Pancreas (tissue), 10 donors: ENCODE measurements at regions not wholly inside any gene's neighbourhood (a gene's known extent, or its start where the extent isn't known, plus 50 kb on each side); places are given as distances from the start of the nearest gene placed in this dataset.

Experiments
- ATAC-seq, 4 donors: fragments of 200-7000 bp; cut with Tn5 transposase; one replicate each; pipeline versions ENCODE4 v1.8.0 to v1.9.1; 2020; ENCODE audit warnings: mild to moderate bottlenecking in 4 of 4, moderate library complexity in 4 of 4
- DNase-seq, 6 donors: peaks; one replicate each; pipeline ENCODE4 v3.0.0-alpha.2; 2020
- FAIRE-seq: peaks from 2 replicates; lab custom pipeline; 2012; peaks lifted over from hg19 to GRCh38; lab: Jason Lieb, UNC
- H3K27ac ChIP-seq, 4 donors: fragments of 200-600 bp; sonication (generic); 1 replicate in 3 of 4; 2 replicates in 1 of 4; pipeline versions ENCODE4 v1.5.0 to v1.8.0; 2020
- H3K27me3 ChIP-seq, 4 donors: fragments of 200-600 bp; one replicate each; pipeline ENCODE4 v1.8.0; 2021
- H3K36me3 ChIP-seq, 3 donors: fragments of 200-600 bp; sonication (generic) in 1 of 3; one replicate each; pipeline versions ENCODE4 v1.5.0 to v1.8.0; 2020 to 2021
- H3K4me1 ChIP-seq, 3 donors: fragments of 200-600 bp; one replicate each; pipeline ENCODE4 v1.8.0; 2021
- H3K4me3 ChIP-seq, 4 donors: fragments of 200-600 bp; sonication (generic) in 2 of 4; one replicate each; pipeline versions ENCODE4 v1.5.0 to v1.8.0; 2020 to 2021
- H3K9me3 ChIP-seq, 4 donors: fragments of 200-600 bp; one replicate each; pipeline ENCODE4 v1.8.0; 2021
- CTCF ChIP-seq, 4 donors: fragments of 200-600 bp; sonication (generic) in 3 of 4; IDR thresholded peaks; one replicate each; pipeline versions ENCODE4 v1.5.0 to v1.8.0; 2021; ENCODE audit warnings: antibody characterized with exemption in 4 of 4
- WGBS, 2 donors: extraction: QIAGEN DNeasy Blood & Tissue Kit; methylation state at CpG; one replicate each; pipeline ENCODE4 v1.1.7; 2013; 5-methylcytosine and 5-hydroxymethylcytosine counted together
- intact Hi-C, 3 donors: fragments of 100-400 bp; cut with DNase I; formaldehyde crosslinking; loops; one replicate each; pipeline versions ENCODE4 v1.11.1 to v1.14.2; 2022
- donor health status: healthy with polysubstance abuse.
- donor health status: DM: no; HTN: no; CAD: no; lungs with moderate emphysema.
- donor health status: DM: no; HTN: no; CAD: no.
- donor health status: control.
- donor health status: control.
- donor health status: Bipolar disorder and iron deficiency.
- donor health status: DM: yes; HTN: yes; CAD: no.
- donor health status: DM: no; HTN: no; CAD: no.
- donor health status: DM: no; HTN: no; CAD: no.
- donor health status: DM: yes; HTN: yes; CAD: no.

DNA sequence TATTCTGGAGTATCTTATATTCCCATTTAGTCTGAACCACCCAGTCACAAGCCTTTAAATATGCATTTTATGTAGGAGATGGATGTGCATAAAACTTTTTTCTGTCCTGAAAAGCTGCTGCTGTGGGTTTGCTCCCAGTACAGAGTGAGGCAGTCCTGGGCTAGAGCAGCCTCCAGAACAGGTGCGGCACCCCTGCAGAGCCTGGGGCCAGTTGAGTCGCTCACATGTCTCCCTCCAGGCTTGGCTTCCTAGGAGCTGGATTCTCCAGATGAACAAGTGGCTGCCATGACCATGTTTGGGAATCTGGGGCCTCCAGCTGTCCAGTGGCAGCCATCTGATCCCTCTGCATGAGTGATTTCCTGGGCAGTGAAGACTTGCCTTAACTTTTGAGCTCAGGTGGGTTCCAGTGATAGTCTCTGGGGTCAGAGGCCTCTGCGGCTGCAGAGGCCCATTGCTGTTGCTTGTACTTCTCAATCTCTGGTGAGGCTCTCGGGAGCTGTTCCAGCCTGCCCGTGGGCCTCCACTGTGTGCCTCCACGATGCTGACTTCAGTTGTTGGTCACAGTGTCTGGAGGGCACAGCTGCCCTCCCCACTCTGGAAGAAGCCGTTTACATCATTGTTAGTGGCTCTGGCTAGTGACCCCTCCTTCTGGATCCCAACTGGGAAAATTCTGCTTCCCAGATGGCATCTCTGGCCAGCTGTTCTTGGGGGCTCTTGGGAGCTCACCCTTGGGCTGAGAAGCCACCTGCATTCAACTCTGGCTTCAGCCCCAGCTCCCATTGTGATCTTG is 120.4 kb downstream of the EMX2 start:
- DNase-seq: peak in 1 of 6 donors; percentile 35
- 90 to 91% methylated on average over 7 of the region's 7 CpGs for WGBS, 2 donors

GRCh38 chr10:117663750-117664149 is 121.2 kb downstream of the EMX2 start:
- ATAC-seq (peak; percentile 93 to 97 (median 96)), DNase-seq (peak in 3 of 6 donors; percentile 55 to 76 (median 74)), FAIRE-seq (no peak)
- Histone ChIP-seq H3K27ac (peak overlapping the region in 2 of 4 donors; percentile 11 to 65), H3K36me3 (no peaks in the 10 kb centered on the region), H3K4me1 (peaks cover 0 to 5% (median 4%) of the 10 kb centered on the region in 3 donors), H3K27me3 (no peaks in the 10 kb centered on the region), H3K4me3 (no peak overlapping the region), H3K9me3 (no peaks in the 10 kb centered on the region)
- no peak for TF ChIP-seq CTCF (IDR thresholded peaks at IDR 0.05)
- intact Hi-C loops: no loop called here
- 8 to 12% methylated on average over 2 of the region's 2 CpGs for WGBS, 2 donors

More for the DNA sequence above, 120.4 kb downstream of the EMX2 start:
- Histone ChIP-seq H3K9me3 (no peaks in the 10 kb centered on the region), H3K27ac (peak overlapping the region in 2 of 4 donors; percentile 11 to 65), H3K4me3 (no peak overlapping the region), H3K27me3 (no peaks in the 10 kb centered on the region), H3K36me3 (no peaks in the 10 kb centered on the region), H3K4me1 (peaks cover 0 to 5% (median 4%) of the 10 kb centered on the region in 3 donors)
- no peak for TF ChIP-seq CTCF (IDR thresholded peaks at IDR 0.05)
- ATAC-seq (peak in 1 of 4 donors; percentile 11), FAIRE-seq (no peak)
- intact Hi-C loops: no loop called here

DNA sequence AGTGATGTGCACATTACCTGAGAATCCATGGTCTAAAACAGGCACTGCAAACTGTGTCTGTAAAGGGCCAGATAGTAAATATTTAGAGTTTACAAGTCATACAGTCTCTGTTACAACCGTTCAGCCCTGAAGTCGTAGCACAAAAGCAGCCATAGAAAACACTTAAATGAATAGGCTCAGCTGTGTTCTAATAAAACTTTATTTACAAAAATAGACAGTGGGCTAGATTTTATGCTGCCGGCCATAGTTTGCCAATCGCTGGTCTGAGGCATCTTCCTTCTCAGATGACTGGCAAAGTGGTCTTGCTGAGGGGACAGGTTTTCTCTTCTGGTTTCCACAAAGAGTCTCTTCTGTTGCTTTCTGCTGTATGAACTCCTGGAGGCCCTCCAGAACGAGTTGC is 121.7 kb downstream of the EMX2 start:
- no peaks in the 10 kb centered on the region for H3K36me3 ChIP-seq
- H3K27me3 ChIP-seq: no peaks in the 10 kb centered on the region
- FAIRE-seq: no peak
- no peak overlapping the region for H3K4me3 ChIP-seq
- no peak for ATAC-seq
- no peaks in the 10 kb centered on the region for H3K9me3 ChIP-seq
- DNase-seq: no peak
- intact Hi-C loops: no loop called here
- H3K4me1 ChIP-seq: peaks cover 0 to 5% (median 4%) of the 10 kb centered on the region in 3 donors
- no peak overlapping the region for H3K27ac ChIP-seq
- 77 to 81% methylated on average over 5 of the region's 5 CpGs for WGBS, 2 donors
- no peak for TF ChIP-seq CTCF (IDR thresholded peaks at IDR 0.05)

GRCh38 chr10:117666166-117666565 is 123.6 kb downstream of the EMX2 start:
- FAIRE-seq (no peak), DNase-seq (no peak), ATAC-seq (no peak)
- peaks cover 0 to 5% (median 4%) of the 10 kb centered on the region in 3 donors for H3K4me1 ChIP-seq
- WGBS, 2 donors: 54 to 57% methylated on average over 5 of the region's 5 CpGs
- intact Hi-C loops: no loop called here
- no peaks in the 10 kb centered on the region for H3K27me3 ChIP-seq
- H3K36me3 ChIP-seq: no peaks in the 10 kb centered on the region
- H3K4me3 ChIP-seq: no peak overlapping the region
- H3K9me3 ChIP-seq: no peaks in the 10 kb centered on the region
- TF ChIP-seq CTCF (IDR thresholded peaks at IDR 0.05): no peak
- H3K27ac ChIP-seq: no peak overlapping the region

DNA sequence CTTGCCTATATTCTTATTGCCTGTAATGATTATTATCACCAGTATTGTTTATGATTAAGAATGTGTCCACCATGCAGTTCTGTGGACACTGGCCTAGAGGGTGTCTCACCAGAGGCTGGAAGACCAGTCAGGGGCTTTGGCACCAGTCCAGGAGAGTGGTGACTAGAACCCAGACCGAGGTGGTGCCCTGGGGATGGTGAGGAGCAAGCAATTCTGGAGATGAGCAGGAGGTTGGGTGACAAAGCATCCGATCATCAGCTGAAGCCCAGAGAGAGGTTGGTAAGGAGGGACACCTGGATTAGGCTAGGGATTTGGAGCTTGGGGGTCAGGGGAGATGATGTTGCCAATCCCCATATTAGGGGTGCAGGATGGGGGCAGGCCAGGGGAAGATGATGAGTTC is 124.4 kb downstream of the EMX2 start:
- no peak for TF ChIP-seq CTCF (IDR thresholded peaks at IDR 0.05)
- no peak for DNase-seq
- no peak for FAIRE-seq
- WGBS, 2 donors: 65 to 78% methylated on average over 2 of the region's 2 CpGs
- H3K4me3 ChIP-seq: no peak overlapping the region
- no peaks in the 10 kb centered on the region for H3K9me3 ChIP-seq
- intact Hi-C loops: no loop called here
- no peaks in the 10 kb centered on the region for H3K36me3 ChIP-seq
- no peak overlapping the region for H3K27ac ChIP-seq
- peaks cover 0 to 5% (median 4%) of the 10 kb centered on the region in 3 donors for H3K4me1 ChIP-seq
- ATAC-seq: no peak
- H3K27me3 ChIP-seq: no peaks in the 10 kb centered on the region
